SK-N-SH (cell line): ENCODE measurements at regions not wholly inside any gene's neighbourhood (a gene's known extent, or its start where the extent isn't known, plus 50 kb on each side); places are given as distances from the start of the nearest gene placed in this dataset.

Experiments
- CTCF ChIA-PET: fragments of 300-600, 350-600 bp; formaldehyde crosslinking; extraction: SDS; loops from one replicate; lab custom pipeline; 2021; lab: Yijun Ruan, JAX
- POLR2A ChIA-PET: fragments of 350-600 bp; sonication (Branson Sonifier 250); formaldehyde crosslinking; extraction: SDS; loops from one replicate; lab custom pipeline; 2020; ENCODE audit warnings: antibody characterized with exemption, inconsistent platforms; lab: Yijun Ruan, JAX
- DNase-seq: peaks from one replicate; pipeline ENCODE4 v3.0.0; 2012
- H2AFZ ChIP-seq: fragments of 200-600 bp; sonication (generic); 2 replicates; pipeline ENCODE4 v1.8.1; 2016; ENCODE audit warnings: antibody characterized with exemption, mild to moderate bottlenecking, low read depth
- H3F3A ChIP-seq: fragments of 200-600 bp; sonication (generic); replicated peaks from 2 replicates; pipeline ENCODE3; 2016; ENCODE audit warnings: antibody characterized with exemption, mild to moderate bottlenecking; ENCODE audit not compliant: insufficient read depth
- H3K27ac ChIP-seq, 2 experiments: fragments of 200-500 bp in 1 of 2; fragments of 200-600 bp in 1 of 2; sonication (Bioruptor generic) in 1 of 2; sonication (generic), shearing (Covaris generic) in 1 of 2; 2 replicates each; pipeline versions ENCODE4 v1.5.1 to v1.6.1; 2014 to 2016; ENCODE audit warnings: low read depth in 2 of 2, inconsistent platforms in 1 of 2, low read length in 1 of 2, mild to moderate bottlenecking in 1 of 2, mixed read lengths in 1 of 2
- H3K27me3 ChIP-seq: fragments of 200-600 bp; sonication (generic), shearing (Covaris generic); 2 replicates; pipeline ENCODE4 v1.6.1; 2016; ENCODE audit warnings: mixed run types; ENCODE audit not compliant: insufficient read depth
- H3K36me3 ChIP-seq, 2 experiments: fragments of 200-500 bp in 1 of 2; fragments of 200-600 bp in 1 of 2; sonication (Bioruptor generic) in 1 of 2; sonication (generic) in 1 of 2; replicated peaks in 1 of 2; 2 replicates each; pipeline versions ENCODE3 to v1.5.1; 2014 to 2016; ENCODE audit warnings: low read length in 1 of 2, mild to moderate bottlenecking in 1 of 2; ENCODE audit not compliant: insufficient read depth in 2 of 2, control insufficient read depth in 1 of 2
- H3K4me1 ChIP-seq, 2 experiments: fragments of 200-500 bp in 1 of 2; fragments of 200-600 bp in 1 of 2; sonication (Bioruptor generic) in 1 of 2; sonication (generic), shearing (Covaris generic) in 1 of 2; 2 replicates each; pipeline versions ENCODE4 v1.5.1 to v1.6.1; 2014 to 2016; ENCODE audit warnings: low read depth in 1 of 2, low read length in 1 of 2, mixed run types in 1 of 2; ENCODE audit not compliant: insufficient read depth in 2 of 2, control insufficient read depth in 1 of 2
- H3K4me2 ChIP-seq: fragments of 200-600 bp; sonication (generic), shearing (Covaris generic); 2 replicates; pipeline ENCODE4 v1.6.1; 2017; ENCODE audit warnings: mixed run types
- H3K4me3 ChIP-seq, 2 experiments: fragments of 200-500 bp in 1 of 2; fragments of 200-600 bp in 1 of 2; sonication (Bioruptor generic) in 1 of 2; sonication (generic), shearing (Covaris generic) in 1 of 2; 2 replicates each; pipeline versions ENCODE4 v1.5.1 to v1.8.1; 2014 to 2016; ENCODE audit warnings: low read depth in 2 of 2, inconsistent platforms in 1 of 2, low read length in 1 of 2, mild to moderate bottlenecking in 1 of 2, mixed read lengths in 1 of 2, moderate library complexity in 1 of 2
- H3K79me2 ChIP-seq: fragments of 200-600 bp; sonication (generic); 2 replicates; pipeline ENCODE4 v1.8.1; 2017; ENCODE audit warnings: mild to moderate bottlenecking; ENCODE audit not compliant: insufficient read depth
- H3K9ac ChIP-seq: fragments of 200-600 bp; sonication (generic); 2 replicates; pipeline ENCODE4 v1.6.1; 2017; ENCODE audit warnings: mixed run types
- H3K9me2 ChIP-seq: fragments of 200-600 bp; sonication (generic); 2 replicates; pipeline ENCODE4 v1.6.1; 2017; ENCODE audit warnings: mixed run types
- H3K9me3 ChIP-seq: fragments of 200-600 bp; sonication (generic); 2 replicates; pipeline ENCODE4 v1.6.1; 2017; ENCODE audit warnings: mixed run types, mild to moderate bottlenecking, moderate library complexity
- H4K20me1 ChIP-seq: fragments of 200-600 bp; sonication (generic); 2 replicates; pipeline ENCODE4 v1.6.1; 2017; ENCODE audit warnings: mild to moderate bottlenecking, mixed run types; ENCODE audit not compliant: insufficient read depth
- ELF1 ChIP-seq: IDR thresholded peaks from 2 replicates; pipeline ENCODE4 v1.4.0; 2012
- EP300 ChIP-seq, 2 experiments: IDR thresholded peaks; 2 replicates each; pipeline versions ENCODE4 v1.4.0 to v1.6.1; 2012; ENCODE audit warnings: borderline replicate concordance in 1 of 2, low read depth in 1 of 2, low read length in 1 of 2
- FOSL2 ChIP-seq: IDR thresholded peaks from 2 replicates; pipeline ENCODE4 v1.4.0; 2012; ENCODE audit warnings: low read depth, mild to moderate bottlenecking, moderate library complexity, borderline replicate concordance
- FOXJ3 ChIP-seq: sonication (generic); formaldehyde crosslinking; IDR thresholded peaks from 2 replicates; pipeline ENCODE4 v1.5.1; 2020; ENCODE audit warnings: mild to moderate bottlenecking, missing genetic modification reagents
- GATA2 ChIP-seq: sonication (generic); formaldehyde crosslinking; IDR thresholded peaks from 2 replicates; pipeline ENCODE4 v1.5.0; 2020; ENCODE audit warnings: mild to moderate bottlenecking, missing genetic modification reagents
- NFIC ChIP-seq: IDR thresholded peaks from 2 replicates; pipeline ENCODE4 v1.4.0; 2012; ENCODE audit warnings: borderline replicate concordance
- RAD21 ChIP-seq: IDR thresholded peaks from 2 replicates; pipeline ENCODE4 v1.6.1; 2012; ENCODE audit warnings: mild to moderate bottlenecking, low read length
- RXRA ChIP-seq: IDR thresholded peaks from 2 replicates; pipeline ENCODE4 v1.4.0; 2012; ENCODE audit warnings: low read depth, mild to moderate bottlenecking, borderline replicate concordance
- TEAD4 ChIP-seq: IDR thresholded peaks from 2 replicates; pipeline ENCODE4 v1.4.0; 2012; ENCODE audit warnings: mild to moderate bottlenecking, borderline replicate concordance; ENCODE audit not compliant: insufficient read depth
- YY1 ChIP-seq: IDR thresholded peaks from 2 replicates; pipeline ENCODE4 v1.4.0; 2012; ENCODE audit warnings: low read depth, mild to moderate bottlenecking
- TF ChIP-seq, protein P1 (sequence below): IDR thresholded peaks from 2 replicates; pipeline ENCODE4 v1.4.0; 2012; ENCODE audit warnings: low read depth, borderline replicate concordance
- TF ChIP-seq, protein P2 (sequence below): fragments of 200-600 bp; sonication (generic); IDR thresholded peaks from 2 replicates; pipeline ENCODE4 v1.6.1; 2017; ENCODE audit warnings: antibody characterized with exemption, mild to moderate bottlenecking, moderate library complexity
- TF ChIP-seq, protein P3 (sequence below): fragments of 150-350 bp; IDR thresholded peaks from 2 replicates; pipeline ENCODE4 v1.6.1; 2017; ENCODE audit warnings: antibody characterized with exemption, low read length, low read depth, borderline replicate concordance
- TF ChIP-seq, protein P4 (sequence below): IDR thresholded peaks from 2 replicates; pipeline ENCODE4 v1.4.0; 2012; ENCODE audit warnings: low read depth, borderline replicate concordance
- TF ChIP-seq, protein P5 (sequence below): fragments of 150-350 bp; IDR thresholded peaks from 2 replicates; pipeline ENCODE4 v1.6.1; 2016; ENCODE audit warnings: mild to moderate bottlenecking, low read depth, low read length
- TF ChIP-seq, protein P6 (sequence below): IDR thresholded peaks from 2 replicates; pipeline ENCODE4 v1.6.1; 2012; ENCODE audit warnings: mild to moderate bottlenecking, low read depth, low read length, moderate library complexity
- TF ChIP-seq, protein P7 (sequence below): IDR thresholded peaks from 2 replicates; pipeline ENCODE4 v1.4.0; 2012; ENCODE audit warnings: low read depth

DNA sequence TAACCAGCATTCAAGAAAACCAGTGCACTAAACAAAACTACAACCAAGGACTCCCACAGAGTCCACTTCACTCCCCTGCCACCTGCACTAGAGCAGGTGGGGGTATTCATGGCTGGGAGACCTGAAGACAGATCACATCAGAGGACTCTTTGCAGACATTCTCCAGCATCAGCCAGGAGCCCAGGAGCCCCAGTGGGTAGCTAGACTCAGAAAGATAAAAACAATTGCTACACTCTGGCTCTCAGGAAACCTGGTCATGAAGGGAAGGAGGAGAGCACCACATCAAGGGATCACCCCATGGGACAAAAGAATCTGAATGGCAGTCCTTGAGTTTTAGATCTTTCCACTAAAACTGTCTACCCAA is 472.1 kb downstream of the PLPP3 start:
- Histone ChIP-seq H3K79me2 (no peaks in the 10 kb centered on the region), H3K9me2 (no peaks in the 10 kb centered on the region), H3K4me3 (no peak overlapping the region), H3K9ac (no peak overlapping the region), H3F3A (no peaks in the 10 kb centered on the region), H2AFZ (no peak overlapping the region), H3K4me1 (no peaks in the 10 kb centered on the region), H3K27ac (no peak overlapping the region), H3K4me2 (no peak overlapping the region), H3K27me3 (no peaks in the 10 kb centered on the region), H3K36me3 (no peaks in the 10 kb centered on the region), H4K20me1 (no peaks in the 10 kb centered on the region), H3K9me3 (peaks cover 4% of the 10 kb centered on the region)
- CTCF ChIA-PET: interaction anchor here (0.7 to 1.4 kb wide), 2 partner anchors 31 to 60 kb away, joined by 3 read pairs; no protein-coding TSS in a partner anchor
- DNase-seq: no peak
- POLR2A ChIA-PET: no interaction called here
- TF ChIP-seq RAD21 (no peak), TEAD4 (no peak), EP300 (IDR thresholded peaks at IDR 0.05; ENCODE audit: borderline replicate concordance in 1 of 2, low read depth in 1 of 2, low read length in 1 of 2) (no peak), ELF1 (no peak), FOXJ3 (CRISPR knock-in tag) (no peak), YY1 (no peak), FOSL2 (no peak), NFIC (no peak), RXRA (no peak), GATA2 (CRISPR knock-in tag) (no peak)
- TF ChIP-seq, protein P1, sequence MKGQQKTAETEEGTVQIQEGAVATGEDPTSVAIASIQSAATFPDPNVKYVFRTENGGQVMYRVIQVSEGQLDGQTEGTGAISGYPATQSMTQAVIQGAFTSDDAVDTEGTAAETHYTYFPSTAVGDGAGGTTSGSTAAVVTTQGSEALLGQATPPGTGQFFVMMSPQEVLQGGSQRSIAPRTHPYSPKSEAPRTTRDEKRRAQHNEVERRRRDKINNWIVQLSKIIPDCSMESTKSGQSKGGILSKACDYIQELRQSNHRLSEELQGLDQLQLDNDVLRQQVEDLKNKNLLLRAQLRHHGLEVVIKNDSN: no peak
- TF ChIP-seq, protein P2, sequence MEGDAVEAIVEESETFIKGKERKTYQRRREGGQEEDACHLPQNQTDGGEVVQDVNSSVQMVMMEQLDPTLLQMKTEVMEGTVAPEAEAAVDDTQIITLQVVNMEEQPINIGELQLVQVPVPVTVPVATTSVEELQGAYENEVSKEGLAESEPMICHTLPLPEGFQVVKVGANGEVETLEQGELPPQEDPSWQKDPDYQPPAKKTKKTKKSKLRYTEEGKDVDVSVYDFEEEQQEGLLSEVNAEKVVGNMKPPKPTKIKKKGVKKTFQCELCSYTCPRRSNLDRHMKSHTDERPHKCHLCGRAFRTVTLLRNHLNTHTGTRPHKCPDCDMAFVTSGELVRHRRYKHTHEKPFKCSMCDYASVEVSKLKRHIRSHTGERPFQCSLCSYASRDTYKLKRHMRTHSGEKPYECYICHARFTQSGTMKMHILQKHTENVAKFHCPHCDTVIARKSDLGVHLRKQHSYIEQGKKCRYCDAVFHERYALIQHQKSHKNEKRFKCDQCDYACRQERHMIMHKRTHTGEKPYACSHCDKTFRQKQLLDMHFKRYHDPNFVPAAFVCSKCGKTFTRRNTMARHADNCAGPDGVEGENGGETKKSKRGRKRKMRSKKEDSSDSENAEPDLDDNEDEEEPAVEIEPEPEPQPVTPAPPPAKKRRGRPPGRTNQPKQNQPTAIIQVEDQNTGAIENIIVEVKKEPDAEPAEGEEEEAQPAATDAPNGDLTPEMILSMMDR: no peak
- TF ChIP-seq, protein P3, sequence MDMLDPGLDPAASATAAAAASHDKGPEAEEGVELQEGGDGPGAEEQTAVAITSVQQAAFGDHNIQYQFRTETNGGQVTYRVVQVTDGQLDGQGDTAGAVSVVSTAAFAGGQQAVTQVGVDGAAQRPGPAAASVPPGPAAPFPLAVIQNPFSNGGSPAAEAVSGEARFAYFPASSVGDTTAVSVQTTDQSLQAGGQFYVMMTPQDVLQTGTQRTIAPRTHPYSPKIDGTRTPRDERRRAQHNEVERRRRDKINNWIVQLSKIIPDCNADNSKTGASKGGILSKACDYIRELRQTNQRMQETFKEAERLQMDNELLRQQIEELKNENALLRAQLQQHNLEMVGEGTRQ: no peak
- TF ChIP-seq, protein P4, sequence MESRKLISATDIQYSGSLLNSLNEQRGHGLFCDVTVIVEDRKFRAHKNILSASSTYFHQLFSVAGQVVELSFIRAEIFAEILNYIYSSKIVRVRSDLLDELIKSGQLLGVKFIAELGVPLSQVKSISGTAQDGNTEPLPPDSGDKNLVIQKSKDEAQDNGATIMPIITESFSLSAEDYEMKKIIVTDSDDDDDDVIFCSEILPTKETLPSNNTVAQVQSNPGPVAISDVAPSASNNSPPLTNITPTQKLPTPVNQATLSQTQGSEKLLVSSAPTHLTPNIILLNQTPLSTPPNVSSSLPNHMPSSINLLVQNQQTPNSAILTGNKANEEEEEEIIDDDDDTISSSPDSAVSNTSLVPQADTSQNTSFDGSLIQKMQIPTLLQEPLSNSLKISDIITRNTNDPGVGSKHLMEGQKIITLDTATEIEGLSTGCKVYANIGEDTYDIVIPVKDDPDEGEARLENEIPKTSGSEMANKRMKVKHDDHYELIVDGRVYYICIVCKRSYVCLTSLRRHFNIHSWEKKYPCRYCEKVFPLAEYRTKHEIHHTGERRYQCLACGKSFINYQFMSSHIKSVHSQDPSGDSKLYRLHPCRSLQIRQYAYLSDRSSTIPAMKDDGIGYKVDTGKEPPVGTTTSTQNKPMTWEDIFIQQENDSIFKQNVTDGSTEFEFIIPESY: no peak
- TF ChIP-seq, protein P5, sequence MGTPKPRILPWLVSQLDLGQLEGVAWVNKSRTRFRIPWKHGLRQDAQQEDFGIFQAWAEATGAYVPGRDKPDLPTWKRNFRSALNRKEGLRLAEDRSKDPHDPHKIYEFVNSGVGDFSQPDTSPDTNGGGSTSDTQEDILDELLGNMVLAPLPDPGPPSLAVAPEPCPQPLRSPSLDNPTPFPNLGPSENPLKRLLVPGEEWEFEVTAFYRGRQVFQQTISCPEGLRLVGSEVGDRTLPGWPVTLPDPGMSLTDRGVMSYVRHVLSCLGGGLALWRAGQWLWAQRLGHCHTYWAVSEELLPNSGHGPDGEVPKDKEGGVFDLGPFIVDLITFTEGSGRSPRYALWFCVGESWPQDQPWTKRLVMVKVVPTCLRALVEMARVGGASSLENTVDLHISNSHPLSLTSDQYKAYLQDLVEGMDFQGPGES: no peak
- TF ChIP-seq, protein P6, sequence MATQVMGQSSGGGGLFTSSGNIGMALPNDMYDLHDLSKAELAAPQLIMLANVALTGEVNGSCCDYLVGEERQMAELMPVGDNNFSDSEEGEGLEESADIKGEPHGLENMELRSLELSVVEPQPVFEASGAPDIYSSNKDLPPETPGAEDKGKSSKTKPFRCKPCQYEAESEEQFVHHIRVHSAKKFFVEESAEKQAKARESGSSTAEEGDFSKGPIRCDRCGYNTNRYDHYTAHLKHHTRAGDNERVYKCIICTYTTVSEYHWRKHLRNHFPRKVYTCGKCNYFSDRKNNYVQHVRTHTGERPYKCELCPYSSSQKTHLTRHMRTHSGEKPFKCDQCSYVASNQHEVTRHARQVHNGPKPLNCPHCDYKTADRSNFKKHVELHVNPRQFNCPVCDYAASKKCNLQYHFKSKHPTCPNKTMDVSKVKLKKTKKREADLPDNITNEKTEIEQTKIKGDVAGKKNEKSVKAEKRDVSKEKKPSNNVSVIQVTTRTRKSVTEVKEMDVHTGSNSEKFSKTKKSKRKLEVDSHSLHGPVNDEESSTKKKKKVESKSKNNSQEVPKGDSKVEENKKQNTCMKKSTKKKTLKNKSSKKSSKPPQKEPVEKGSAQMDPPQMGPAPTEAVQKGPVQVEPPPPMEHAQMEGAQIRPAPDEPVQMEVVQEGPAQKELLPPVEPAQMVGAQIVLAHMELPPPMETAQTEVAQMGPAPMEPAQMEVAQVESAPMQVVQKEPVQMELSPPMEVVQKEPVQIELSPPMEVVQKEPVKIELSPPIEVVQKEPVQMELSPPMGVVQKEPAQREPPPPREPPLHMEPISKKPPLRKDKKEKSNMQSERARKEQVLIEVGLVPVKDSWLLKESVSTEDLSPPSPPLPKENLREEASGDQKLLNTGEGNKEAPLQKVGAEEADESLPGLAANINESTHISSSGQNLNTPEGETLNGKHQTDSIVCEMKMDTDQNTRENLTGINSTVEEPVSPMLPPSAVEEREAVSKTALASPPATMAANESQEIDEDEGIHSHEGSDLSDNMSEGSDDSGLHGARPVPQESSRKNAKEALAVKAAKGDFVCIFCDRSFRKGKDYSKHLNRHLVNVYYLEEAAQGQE: no peak
- TF ChIP-seq, protein P7, sequence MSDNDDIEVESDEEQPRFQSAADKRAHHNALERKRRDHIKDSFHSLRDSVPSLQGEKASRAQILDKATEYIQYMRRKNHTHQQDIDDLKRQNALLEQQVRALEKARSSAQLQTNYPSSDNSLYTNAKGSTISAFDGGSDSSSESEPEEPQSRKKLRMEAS: no peak
